GM21360 (cell line): ENCODE measurements at regions not wholly inside any gene's neighbourhood (a gene's known extent, or its start where the extent isn't known, plus 50 kb on each side); places are given as distances from the start of the nearest gene placed in this dataset.

Source experiments
- ATAC-seq: cut with Tn5 transposase; IDR thresholded peaks from one replicate; pipeline ENCODE4 v1.9.1; 2021; ENCODE audit warnings: mild to moderate bottlenecking, moderate library complexity; ENCODE audit not compliant: unreplicated experiment

DNA sequence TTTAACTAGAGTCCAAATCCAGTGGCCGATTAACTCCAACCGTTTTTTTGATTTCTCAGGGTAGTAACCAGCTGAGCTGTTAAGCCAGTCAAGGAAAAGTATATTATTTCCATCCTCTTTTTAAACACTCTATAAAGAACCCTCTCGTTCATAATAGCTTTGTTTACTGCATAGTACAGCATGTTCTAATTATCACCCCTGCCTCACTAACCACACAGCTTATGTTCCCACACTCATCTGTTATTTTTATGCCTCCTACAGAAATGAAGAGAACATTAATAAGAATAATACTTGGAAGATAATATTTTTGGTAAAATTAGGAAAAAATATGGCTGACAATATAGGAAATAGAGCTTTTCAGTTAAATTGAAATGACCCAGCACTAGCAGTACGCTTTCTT lies 2132.8 kb upstream of the CELF4 start:
- no peak for ATAC-seq

DNA sequence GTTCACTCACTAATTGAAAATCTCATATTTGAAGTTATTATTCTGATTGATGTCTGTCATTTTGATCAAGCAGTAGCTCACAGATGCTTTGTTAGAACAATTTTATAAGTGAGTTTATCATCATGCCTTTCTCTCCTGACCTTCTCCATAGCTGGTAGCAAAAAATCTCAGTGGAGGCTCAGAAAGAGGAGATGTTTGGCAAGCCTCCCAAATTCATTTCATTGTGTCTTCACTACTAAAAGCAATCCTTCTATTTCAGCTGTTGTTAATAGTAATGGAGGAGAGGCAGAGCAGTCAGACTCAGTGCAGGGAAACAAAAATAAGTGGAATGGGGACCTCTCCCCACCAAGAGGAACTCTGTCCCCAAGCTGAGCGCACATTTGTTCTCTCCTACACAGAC lies 2127.8 kb upstream of the CELF4 start:
- no peak for ATAC-seq

DNA sequence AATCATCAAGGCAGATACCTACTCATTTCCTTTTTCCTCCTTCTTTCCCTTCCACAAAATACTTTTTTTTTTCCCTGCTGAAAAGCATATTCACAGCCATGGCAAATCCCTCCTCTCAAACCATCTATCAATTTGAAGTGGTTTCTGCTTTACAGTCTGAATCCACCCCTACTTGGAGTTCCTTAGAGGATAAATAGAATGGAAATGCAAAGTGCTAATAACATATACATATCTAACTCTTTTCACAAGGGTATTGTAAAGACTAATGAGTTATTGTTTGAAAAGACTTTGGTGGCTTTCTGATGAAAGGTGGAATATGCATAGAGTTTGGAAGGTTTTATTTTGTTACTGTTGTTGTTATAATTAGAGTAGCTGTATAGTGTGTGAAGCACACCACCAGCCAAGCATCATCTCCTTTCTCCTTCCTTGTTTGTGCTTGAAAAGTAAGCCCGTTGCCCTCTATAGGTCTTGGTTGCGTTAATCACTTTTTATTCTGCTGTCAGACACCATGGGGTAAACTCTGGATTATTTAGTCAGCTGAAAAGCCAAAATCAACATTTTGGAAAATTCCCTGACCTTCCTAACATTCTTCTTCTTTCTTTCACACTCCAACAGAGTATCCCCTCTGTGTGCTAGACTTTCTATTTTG lies 2126.9 kb upstream of the CELF4 start:
- no peak for ATAC-seq

DNA sequence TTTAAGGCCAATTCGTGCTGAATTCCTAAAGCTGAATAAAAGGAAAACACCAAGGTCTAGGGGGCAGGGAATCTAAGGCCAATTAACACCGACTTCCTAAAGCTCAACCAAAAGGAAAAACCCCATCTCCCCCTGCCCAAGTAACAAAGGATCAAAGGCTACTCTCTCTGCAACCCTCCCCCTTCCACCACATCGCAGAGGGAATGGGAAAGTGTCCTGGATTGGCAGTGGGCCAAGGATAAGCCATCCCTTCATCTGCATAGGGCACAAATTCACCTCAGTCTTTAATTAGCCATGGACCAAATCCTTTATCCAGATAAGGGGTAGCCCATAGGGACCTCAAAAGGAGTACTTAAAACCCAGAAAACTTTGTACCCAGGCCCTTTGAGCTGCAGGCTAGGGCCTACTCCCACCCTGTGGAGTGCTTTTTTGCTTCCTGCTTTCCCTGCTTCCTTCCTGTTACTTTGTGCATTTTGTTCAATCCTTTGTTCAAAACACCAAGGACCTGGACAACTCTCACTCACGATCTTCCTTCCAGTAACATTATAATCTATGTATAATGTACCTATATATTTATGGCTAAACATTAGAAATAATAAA lies 2119.8 kb upstream of the CELF4 start:
- no peak for ATAC-seq

DNA sequence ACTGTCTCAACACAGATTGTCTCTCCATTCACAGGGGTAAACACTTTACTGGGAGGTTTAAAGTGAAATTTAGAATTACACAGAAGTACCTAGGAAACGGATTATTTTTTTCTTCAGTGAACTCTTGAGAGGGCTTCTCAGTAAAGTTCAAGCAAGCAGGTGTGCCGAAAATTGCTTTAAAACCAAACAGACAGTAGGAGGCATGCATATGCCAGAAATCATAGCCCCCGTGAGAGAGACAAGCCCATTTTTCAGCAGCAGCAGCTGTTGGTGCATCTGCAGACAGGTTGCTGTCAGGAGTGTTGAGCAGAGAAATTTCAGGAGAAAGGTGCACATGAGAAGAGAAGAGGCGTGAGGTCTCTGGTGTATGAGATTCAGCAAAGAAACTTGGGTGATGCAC lies 2115.5 kb upstream of the CELF4 start:
- no peak for ATAC-seq

DNA sequence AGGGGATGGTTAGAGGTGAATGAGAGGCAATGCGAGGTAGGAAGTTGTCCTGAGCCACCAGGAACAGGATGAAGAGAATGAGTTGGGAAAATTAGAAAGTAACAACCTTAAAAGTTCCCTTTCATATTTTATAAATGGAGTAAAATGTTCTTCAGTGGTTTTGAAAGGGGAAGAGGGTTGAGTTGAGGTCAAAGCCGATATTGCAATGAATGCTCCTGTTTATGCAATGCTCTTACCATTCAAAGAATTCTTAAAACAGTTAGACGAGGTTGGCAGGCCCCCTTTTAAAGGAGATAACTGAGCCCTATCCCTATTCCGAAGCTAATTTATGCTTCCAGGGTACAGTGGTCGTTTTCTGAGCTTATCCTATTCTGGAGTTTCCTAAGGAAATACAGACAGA lies 2110.3 kb upstream of the CELF4 start:
- no peak for ATAC-seq

DNA sequence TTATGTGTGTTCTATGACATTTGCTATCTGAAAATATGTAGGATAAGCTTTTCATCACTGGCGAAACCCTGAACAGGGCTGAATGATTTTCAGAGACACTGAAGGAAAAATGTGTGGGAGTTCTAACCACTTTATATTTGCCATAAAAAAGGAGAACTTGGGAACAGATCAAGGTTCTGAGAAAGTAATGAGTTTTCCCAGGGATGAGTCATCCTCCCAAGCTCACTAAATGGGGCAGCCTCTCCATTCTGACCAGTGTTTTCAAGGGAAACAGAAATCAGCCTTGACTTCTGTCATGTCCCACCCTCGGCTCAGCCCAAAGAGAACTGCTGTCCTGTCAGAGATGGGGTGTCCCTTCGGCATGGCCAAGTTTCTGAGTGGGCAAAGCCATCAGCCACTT lies 2109.8 kb upstream of the CELF4 start:
- no peak for ATAC-seq

DNA sequence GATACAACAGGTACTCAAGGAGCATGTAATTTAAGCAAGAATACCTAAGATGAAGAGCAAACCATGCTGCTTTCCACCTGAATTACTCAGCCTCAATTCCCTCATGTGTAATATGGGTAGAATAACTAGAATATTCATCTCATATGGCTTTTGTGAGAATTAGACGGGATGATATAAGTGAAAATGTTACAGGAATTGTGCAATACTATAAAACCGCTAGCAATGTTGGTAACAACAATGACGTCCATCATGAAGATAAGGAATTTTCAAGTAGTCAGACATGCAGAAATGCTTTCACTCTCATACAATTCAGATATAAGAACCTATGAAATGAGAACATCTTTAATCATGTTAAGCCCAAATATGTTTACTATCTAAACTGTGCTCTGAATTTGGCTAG lies 2106.6 kb upstream of the CELF4 start:
- ATAC-seq: no peak

DNA sequence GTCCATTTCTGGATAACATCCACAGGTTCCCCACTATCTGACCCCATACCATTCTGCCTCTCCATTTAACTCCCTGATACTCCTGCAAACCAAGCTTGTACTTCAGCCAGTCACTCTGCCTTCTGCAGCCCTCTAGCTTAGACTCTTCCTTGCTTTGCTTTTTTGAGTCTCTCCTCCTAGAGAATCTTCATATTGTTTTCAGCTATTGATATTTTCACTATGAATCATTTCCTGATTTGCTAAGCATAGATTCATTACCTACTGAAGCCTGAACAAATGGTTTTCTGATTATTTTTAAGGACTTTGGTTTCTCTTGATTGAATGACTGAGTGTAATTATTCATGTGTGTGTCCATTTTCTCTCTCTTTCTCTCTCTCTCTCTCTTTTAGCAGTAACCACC lies 2102.3 kb upstream of the CELF4 start:
- ATAC-seq: no peak

DNA sequence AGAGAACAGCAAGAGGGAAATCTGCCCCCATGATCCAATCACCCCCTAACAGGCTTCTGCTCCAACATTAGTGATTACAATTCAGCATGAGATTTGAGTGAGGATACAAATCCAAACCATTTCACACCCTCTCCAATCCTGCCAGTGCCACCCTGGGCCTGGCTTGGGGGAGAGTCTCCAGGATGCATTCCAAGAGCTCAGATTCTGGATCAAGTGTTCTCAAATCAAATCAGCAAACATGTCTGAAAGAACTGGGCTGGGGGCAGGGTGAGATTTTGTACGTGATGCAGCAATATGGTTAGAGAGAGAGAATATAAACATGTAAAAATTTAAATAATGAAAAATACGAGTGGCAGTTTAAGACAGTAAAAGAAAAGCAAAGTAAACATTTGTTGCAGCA lies 2100.9 kb upstream of the CELF4 start:
- no peak for ATAC-seq

DNA sequence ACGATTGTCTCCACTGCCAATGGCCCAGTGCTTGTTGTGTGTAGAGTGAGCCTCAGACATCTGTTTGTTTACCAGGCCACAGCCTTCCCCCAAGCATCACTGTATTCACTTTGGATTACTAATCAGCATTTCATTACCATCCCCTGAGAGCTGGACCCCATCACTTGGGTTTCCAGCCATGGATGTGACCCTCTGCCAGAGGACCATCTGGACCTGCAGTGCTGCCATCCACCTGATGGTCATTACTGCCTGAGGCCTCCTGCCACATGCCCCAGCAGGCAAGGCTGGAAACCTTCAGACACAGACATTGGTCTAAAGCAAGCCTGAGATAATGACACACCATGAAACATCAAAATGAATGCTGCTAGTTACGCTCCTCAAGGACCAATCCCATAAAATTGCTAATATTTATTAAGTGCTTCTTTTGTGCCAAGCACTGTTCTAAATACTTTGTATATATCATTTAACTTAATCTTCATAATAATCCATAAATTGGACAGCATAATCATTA lies 2096.3 kb upstream of the CELF4 start:
- ATAC-seq: no peak

DNA sequence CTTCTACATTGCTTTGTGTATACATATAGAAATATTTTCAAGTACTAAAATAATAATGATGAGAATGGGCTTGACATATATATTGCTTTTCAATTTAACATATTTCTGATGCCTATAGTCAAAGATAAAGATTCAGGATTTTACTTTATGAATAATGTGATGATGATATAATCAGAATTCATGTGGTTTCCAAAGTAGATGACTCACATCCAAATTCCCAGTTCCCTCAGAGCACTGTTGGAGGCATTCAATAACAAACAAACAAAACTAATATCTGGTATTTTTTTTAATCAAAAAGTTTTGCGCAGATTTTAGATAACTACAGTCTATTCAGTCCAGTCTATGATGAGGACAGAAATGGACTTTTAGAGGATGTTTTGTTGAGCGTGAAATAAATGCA lies 2094.5 kb upstream of the CELF4 start:
- ATAC-seq: no peak

DNA sequence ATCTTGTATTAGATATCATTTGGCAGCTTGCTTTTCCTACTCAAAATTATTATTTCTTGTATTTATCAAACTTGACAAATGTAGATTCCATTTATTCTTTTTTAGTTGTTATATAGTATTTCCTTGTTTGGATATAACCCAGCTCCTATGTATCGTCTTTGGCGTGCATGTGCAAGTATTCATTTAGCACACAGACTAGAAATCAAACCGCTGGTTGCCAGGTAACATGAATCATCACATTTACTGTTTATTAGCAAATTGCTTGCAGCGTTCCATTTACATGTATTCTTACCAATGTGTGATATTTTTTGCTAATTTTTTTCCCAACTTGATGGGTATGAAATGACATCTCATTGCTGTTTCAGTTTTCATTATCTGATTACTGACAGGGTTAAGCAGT lies 2089.7 kb upstream of the CELF4 start:
- ATAC-seq: no peak

DNA sequence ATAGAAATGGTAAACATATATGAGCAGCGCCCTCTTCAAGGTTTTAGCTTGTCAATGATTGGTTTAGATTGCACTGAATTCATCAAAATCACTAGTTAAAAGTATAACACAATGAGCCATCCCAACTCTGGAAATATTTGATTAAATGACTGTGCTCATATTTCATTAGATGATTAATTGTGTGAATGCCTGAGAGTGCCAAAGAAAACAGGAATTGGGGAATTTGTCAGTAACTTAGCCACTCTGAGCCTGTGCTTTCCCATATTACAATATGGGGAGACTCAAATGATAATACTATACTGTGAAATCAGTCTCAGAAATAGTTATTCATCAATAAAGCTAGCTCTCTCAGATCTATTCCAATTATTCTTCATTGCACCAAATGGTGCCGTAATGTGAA lies 2087.6 kb upstream of the CELF4 start:
- no peak for ATAC-seq

DNA sequence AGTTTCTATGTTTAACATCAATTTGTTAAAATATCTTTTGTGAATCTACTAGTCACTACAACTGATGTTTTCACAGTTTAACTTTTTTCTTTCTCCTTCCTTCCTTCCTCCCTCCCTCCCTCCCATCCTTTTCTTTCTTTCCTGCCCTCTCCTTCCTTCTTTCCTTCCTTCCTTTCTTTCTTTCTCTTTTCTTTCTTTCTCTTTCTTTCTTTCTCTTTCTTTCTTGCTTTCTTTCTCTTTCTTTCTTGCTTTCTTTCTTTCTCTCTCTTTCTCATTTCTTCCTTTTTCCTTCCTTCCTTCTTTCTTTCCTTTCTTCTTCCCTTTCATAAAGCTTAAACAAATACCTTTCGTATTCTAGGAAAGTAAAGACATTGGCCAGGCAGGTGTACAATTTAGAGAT lies 2083.0 kb upstream of the CELF4 start:
- ATAC-seq: no peak

DNA sequence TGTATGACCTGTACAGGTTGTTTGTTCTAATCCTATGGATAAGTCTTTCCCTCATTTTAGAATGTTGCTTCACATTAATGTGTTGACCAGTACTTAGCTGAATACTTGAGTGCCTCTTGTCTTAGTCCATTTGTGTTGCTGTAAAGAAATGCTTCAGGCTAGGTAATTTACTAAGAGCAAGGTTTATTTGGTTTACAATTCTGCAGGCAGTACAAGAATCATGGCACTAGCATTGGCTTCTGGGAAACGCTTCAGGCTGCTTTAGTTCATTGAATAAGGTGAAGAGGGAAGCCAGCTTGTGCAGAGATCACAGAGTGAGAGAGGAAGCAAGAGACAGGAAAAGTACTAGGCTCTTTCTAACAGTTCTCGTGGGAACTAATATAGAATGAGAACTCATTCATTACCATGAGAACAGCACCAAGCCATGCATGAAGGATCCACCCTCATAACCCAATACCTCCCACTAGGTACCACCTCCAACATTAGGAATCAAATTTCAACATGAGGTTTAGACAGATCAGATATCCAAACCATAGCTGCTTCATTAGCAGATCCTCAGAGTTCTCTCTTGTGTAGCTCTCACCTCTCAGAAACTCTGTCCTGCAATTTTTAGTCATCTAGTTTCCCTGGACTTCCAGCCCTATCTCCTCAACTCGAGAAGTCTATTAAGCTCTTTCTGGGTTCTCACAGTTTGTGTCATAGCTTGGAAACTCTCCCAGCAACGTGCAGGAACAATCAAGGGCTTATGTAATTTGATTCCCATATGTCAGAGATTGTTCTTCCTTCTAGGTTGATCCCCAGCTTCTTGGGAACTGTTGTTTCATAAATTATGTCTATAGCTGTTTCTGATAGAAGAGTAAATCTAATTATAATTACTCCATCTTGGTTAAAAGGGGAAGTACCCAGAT lies 2082.3 kb upstream of the CELF4 start:
- ATAC-seq: no peak

DNA sequence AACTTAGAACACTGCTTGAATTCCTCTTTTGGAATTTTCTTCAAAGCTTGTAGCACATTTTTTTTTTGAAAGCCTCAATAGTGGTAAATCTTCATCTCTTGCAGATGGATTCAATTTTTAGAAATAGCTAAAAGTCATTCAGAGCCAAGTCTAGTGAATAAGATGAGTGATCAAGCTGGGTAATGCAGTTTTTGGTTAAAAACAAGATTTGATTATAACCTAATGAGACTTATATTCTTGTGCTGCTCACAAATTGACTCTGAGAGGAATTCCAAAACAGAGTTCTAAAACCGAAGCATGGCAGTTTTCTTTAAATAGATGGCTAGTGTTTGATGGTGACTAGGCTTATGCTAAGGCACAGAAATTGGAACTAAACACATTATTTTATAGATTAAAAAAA lies 2072.6 kb upstream of the CELF4 start:
- no peak for ATAC-seq

DNA sequence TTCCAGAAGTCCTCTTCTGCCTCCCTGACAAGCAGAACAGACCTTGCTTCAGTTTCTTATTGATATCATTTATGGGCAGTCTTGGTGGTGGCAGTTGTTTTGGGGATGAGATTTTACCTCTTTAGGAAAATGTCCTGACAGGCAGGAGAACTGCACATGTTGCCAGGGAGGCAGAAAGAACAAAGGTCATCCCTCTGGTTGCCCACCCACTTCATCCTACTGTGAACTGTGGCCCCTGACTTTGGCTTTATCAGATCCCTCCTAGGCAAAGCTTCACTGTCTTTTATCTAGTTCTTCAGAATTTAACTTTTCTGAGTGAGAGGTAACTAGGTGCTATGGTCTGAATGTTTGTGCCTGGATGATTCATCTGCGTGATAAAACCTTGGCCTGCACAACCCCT lies 2071.3 kb upstream of the CELF4 start:
- no peak for ATAC-seq

DNA sequence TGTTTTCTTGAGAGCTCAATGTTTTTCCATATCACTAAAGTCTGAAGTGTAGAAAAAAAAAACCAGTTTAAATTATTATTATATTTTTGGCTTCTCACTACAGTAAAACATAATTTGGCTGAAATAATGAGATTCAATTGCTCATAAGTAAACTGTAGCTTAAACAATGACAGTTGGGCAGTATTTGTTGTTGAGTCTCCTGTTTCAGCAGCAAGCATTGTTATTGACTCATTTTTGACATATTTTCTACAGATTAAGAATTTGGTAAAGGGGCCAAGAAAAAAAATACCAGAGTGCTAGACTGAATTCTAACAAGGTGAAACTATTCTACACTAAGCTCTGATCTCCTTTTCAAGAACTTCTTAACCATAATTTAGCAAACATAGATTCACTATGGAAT lies 2070.4 kb upstream of the CELF4 start:
- ATAC-seq: no peak

DNA sequence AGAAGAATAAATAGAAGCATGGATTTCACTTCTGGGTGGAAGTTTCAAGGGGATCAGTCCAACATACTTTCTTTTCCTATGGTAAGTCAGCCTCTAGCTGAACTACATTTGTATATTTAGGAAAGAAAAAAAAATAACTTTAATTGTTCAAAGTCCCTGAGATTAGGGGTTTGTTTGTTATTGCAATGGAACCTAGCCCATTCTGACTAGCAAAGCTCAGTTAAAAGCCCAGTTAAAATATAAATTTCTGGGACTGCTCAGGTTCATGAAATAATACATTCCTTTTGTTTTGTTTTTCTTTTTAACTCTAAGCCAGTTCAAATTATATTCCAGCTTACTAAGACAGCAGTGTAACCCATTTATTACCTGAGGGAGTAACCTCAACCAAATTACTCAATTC lies 2069.6 kb upstream of the CELF4 start:
- no peak for ATAC-seq

DNA sequence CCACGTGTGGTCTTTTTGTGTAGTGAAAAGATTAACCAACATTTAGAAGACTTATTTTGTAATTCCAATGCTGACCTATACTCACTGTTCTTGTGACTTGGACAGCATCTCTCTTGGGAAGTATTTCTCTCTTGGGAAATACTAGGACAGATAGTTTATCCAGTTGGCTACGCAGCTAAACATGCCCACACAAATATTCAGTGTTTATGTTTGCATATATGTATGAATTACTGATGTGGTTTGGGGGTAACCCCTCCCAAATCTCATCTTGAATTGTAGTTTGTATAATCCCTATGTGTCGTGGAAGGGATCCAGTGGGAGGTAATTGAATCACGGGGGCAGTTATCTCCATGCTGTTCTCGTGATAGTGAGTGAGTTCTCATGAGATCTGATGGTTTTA lies 2062.3 kb upstream of the CELF4 start:
- no peak for ATAC-seq

DNA sequence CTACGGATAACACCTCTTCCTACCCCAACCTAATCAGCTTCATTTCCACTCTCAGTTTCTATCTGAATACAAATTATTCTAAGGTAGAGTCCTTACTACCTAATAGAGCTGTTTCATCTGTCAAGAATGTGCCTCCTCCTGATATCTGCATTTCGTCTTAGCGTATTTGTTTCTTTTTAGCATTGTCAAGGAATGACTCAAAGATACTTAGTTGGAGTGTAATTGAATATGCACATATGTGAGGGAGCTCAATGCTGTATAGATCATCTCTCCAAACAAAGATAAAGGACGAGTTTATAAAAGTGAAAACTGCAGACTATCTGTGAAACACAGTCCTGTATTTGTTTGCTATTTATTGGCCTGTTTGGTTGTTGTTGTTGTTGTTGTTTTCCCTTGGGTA lies 2059.4 kb upstream of the CELF4 start:
- ATAC-seq: no peak
